Gastroesophageal sphincter (tissue), 3 donors: ENCODE measurements at regions not wholly inside any gene's neighbourhood (a gene's known extent, or its start where the extent isn't known, plus 50 kb on each side); places are given as distances from the start of the nearest gene placed in this dataset.

ENCODE experiments used
- CTCF ChIP-seq, 4 experiments: fragments of 200-600 bp in 2 of 4; fragments of 450-650 bp in 2 of 4; sonication (generic) in 1 of 4; IDR thresholded peaks; one replicate each; pipeline ENCODE4 v1.5.1; 2017 to 2019; ENCODE audit warnings: antibody characterized with exemption in 4 of 4, mild to moderate bottlenecking in 2 of 4, moderate library complexity in 2 of 4
- POLR2AphosphoS5 ChIP-seq: sonication (generic); formaldehyde crosslinking; IDR thresholded peaks from one replicate; pipeline ENCODE4 v1.6.1; 2017; ENCODE audit warnings: antibody characterized with exemption

DNA sequence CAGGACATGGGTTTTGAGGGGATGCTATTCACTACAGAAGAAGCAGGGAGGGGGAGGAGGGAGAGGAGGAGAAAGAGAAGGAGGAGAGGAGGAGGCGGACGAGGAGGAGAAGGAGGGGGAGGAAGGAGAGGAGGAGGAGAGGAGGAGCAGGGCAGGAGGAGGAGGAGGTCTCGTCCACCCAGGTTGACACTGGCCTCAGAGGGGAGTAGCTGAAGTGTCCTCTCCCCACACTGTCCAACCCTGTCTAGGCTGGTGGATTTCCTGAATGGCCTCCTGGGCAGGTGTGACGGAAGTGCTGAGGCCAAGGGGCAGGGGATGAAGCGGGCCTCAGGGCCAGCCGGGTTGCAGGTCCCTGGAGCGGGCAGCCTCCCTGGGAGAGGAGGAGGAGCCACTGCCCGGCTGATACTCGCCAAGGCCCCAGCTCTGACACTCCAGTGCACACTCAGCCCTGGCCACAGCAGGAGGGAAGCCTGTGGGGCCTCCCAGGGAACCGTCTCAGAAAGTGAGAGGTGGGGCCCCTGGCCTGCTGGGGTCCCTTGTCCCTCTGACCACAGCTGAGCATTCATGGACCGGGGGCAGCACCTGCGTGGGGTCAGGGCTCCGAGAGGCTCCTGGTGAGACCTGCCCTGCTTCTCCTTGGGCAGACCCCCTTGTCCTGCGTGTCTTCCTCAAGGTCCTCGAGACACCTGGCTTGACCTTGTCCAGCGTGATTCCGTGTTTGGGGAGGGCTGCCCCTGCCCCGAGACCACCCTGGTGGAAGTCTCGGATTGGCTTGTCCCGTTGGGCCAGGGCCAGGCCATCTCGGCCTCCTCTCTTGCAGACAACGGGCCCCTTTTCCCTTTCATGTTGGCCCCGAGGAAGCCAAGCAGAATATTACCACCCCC, 200.6 kb upstream of the CIBAR2 start:
- TF ChIP-seq POLR2AphosphoS5 (no peak), CTCF (IDR thresholded peaks at IDR 0.05) (no peak)
